Stimulated activated CD4-positive, alpha-beta T cell treated with anti-CD3 and anti-CD28 coated beads, Interleukin-12 subunit alpha, Interleukin-12 subunit beta, amount 100 ng/mL, for 48 hours (primary cell): ENCODE measurements at regions not wholly inside any gene's neighbourhood (a gene's known extent, or its start where the extent isn't known, plus 50 kb on each side); places are given as distances from the start of the nearest gene placed in this dataset.

Source experiments
- DNase-seq, 3 donors: peaks; one replicate each; pipeline ENCODE4 v3.0.0-alpha.2; 2020; ENCODE audit warnings: low read depth in 2 of 3, low spot score in 1 of 3

- DNase-seq = no peak
Observed at GRCh38 chr1:181255270-181255929, 166.9 kb downstream of the IER5 start.

- DNase-seq = no peak
Observed at GRCh38 chr1:181257117-181257516, 168.6 kb downstream of the IER5 start.

- DNase-seq = no peak
Observed at GRCh38 chr1:181259026-181259745, 170.7 kb downstream of the IER5 start.

GRCh38 chr1:181260271-181260670 lies 171.8 kb downstream of the IER5 start:
- DNase-seq = no peak

GRCh38 chr1:181260994-181261393 lies 172.5 kb downstream of the IER5 start:
- no peak for DNase-seq

GRCh38 chr1:181262069-181262468 lies 173.6 kb downstream of the IER5 start:
- no peak for DNase-seq

- DNase-seq = no peak
Observed at GRCh38 chr1:181263444-181263843, 174.9 kb downstream of the IER5 start.

- no peak for DNase-seq
Observed at GRCh38 chr1:181264821-181265220, 176.3 kb downstream of the IER5 start.

GRCh38 chr1:181284978-181285377 lies 196.5 kb downstream of the IER5 start:
- no peak for DNase-seq

- no peak for DNase-seq
Observed at GRCh38 chr1:181295217-181295616, 188.1 kb upstream of the CACNA1E start.

- DNase-seq = no peak
Observed at GRCh38 chr1:181296180-181296579, 187.1 kb upstream of the CACNA1E start.

- no peak for DNase-seq
Observed at GRCh38 chr1:181308098-181308497, 175.2 kb upstream of the CACNA1E start.

GRCh38 chr1:181310560-181310959 lies 172.8 kb upstream of the CACNA1E start:
- DNase-seq = no peak

GRCh38 chr1:181312946-181313345 lies 170.4 kb upstream of the CACNA1E start:
- DNase-seq = no peak

- no peak for DNase-seq
Observed at GRCh38 chr1:181313466-181313865, 169.9 kb upstream of the CACNA1E start.

GRCh38 chr1:181314010-181314409 lies 169.3 kb upstream of the CACNA1E start:
- DNase-seq = no peak

- no peak for DNase-seq
Observed at GRCh38 chr1:181314959-181315358, 168.4 kb upstream of the CACNA1E start.

- DNase-seq = no peak
Observed at GRCh38 chr1:181317261-181317930, 165.9 kb upstream of the CACNA1E start.

GRCh38 chr1:181318022-181318857 lies 165.1 kb upstream of the CACNA1E start:
- DNase-seq = no peak

- DNase-seq = no peak
Observed at GRCh38 chr1:181318858-181319235, 164.5 kb upstream of the CACNA1E start.

- DNase-seq = no peak
Observed at GRCh38 chr1:181319907-181320306, 163.4 kb upstream of the CACNA1E start.
